Body of pancreas (tissue), 4 donors: ENCODE measurements at regions not wholly inside any gene's neighbourhood (a gene's known extent, or its start where the extent isn't known, plus 50 kb on each side); places are given as distances from the start of the nearest gene placed in this dataset.

Experiments
- CTCF ChIP-seq, 7 experiments: fragments of 450-650 bp in 4 of 7; fragments of 200-600 bp in 3 of 7; sonication (generic) in 3 of 7; IDR thresholded peaks; one replicate each; pipeline ENCODE4 v1.5.1; 2016 to 2019; ENCODE audit warnings: antibody characterized with exemption in 7 of 7
- POLR2A ChIP-seq, 3 donors: fragments of 450-650 bp; IDR thresholded peaks; one replicate each; pipeline ENCODE4 v1.6.1; 2016; ENCODE audit warnings: antibody characterized with exemption in 3 of 3, mild to moderate bottlenecking in 2 of 3

DNA sequence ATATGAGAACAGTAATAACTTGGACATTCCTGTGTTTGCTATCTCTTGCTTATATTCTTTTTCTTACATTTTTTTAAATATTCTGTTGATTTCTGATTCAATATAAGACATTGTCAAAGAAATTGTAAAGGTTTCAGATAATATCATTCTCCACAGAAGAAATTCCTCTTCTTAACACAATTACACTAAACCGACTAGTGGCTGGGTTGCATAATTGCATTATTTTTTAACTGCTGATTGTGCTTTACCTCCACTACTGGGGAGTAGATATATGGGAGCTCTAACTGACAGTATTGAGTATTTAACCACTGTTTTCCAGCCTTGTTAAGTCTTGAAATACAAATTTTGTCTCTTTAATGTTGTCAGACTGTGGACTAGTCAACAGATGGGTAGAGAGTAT, 723.8 kb upstream of the EDIL3 start:
- TF ChIP-seq CTCF (IDR thresholded peaks at IDR 0.05) (no peak), POLR2A (IDR thresholded peaks at IDR 0.05) (no peak)
